GM12878 (cell line): ENCODE measurements at regions not wholly inside any gene's neighbourhood (a gene's known extent, or its start where the extent isn't known, plus 50 kb on each side); places are given as distances from the start of the nearest gene placed in this dataset.

ENCODE experiments used
- ATAC-seq: fragments of 200-7000 bp; cut with Tn5 transposase; 3 replicates; pipeline ENCODE4 v1.9.1; 2020; ENCODE audit warnings: mild to moderate bottlenecking, moderate library complexity
- BruUV-seq: library from RNA; stranded (reverse); fragments of 400-500 nt; replicated peaks from 2 replicates; lab custom pipeline; 2021; lab: Mats Ljungman, UMichigan
- CTCF ChIA-PET: fragments of 300-600 bp; sonication (Branson Sonifier 250); formaldehyde crosslinking; extraction: SDS; loops from one replicate; lab custom pipeline; 2021; ENCODE audit warnings: inconsistent platforms; lab: Yijun Ruan, JAX
- POLR2A ChIA-PET: fragments of 350-600 bp; formaldehyde crosslinking; extraction: SDS; loops from one replicate; lab custom pipeline; 2021; ENCODE audit warnings: inconsistent platforms; lab: Charles Lee
- RAD21 ChIA-PET: fragments of 300-600 bp; sonication (Branson Sonifier 250); formaldehyde crosslinking; loops from one replicate; lab custom pipeline; 2023; ENCODE audit warnings: antibody characterized with exemption; ENCODE audit not compliant: unreplicated experiment; lab: Charles Lee
- SMC1A ChIA-PET: fragments of 300-600 bp; sonication (Branson Sonifier 250); formaldehyde crosslinking; loops from one replicate; lab custom pipeline; 2023; ENCODE audit not compliant: unreplicated experiment, uncharacterized antibody; lab: Charles Lee
- DNase-seq: peaks from one replicate; pipeline ENCODE4 v3.0.0-alpha.2; 2011; ENCODE audit warnings: low read depth, low spot score
- FAIRE-seq: peaks from 3 replicates; lab custom pipeline; 2011; peaks lifted over from hg19 to GRCh38; lab: Jason Lieb, UNC
- H2AFZ ChIP-seq: 2 replicates; pipeline ENCODE4 v1.6.0; 2011; ENCODE audit warnings: low read depth, low read length, control low read depth; ENCODE audit not compliant: control insufficient read depth
- H3K27ac ChIP-seq: 2 replicates; pipeline ENCODE4 v1.5.1; 2011; ENCODE audit warnings: control low read depth; ENCODE audit not compliant: control insufficient read depth, insufficient read depth
- H3K27me3 ChIP-seq, 2 experiments: replicated peaks in 1 of 2; 2 replicates each; pipeline versions ENCODE4 v1.6.0 to v1.6.1; 2011; ENCODE audit warnings: low read length in 1 of 2; ENCODE audit not compliant: control insufficient read depth in 2 of 2, insufficient read depth in 2 of 2
- H3K36me3 ChIP-seq, 2 experiments: 2 replicates each; pipeline ENCODE4 v1.5.1; 2011; ENCODE audit warnings: low read length in 1 of 2; ENCODE audit not compliant: control insufficient read depth in 2 of 2, insufficient read depth in 2 of 2
- H3K4me1 ChIP-seq: 2 replicates; pipeline ENCODE4 v1.6.1; 2011; ENCODE audit warnings: mild to moderate bottlenecking, low read length, moderate library complexity, mixed read lengths; ENCODE audit not compliant: control insufficient read depth, insufficient read depth
- H3K4me2 ChIP-seq: 2 replicates; pipeline ENCODE4 v1.6.0; 2011; ENCODE audit warnings: control low read depth; ENCODE audit not compliant: control insufficient read depth, insufficient read depth
- H3K4me3 ChIP-seq: fragments of 200-600 bp; sonication (generic); 2 replicates; pipeline ENCODE4 v1.5.1; 2016
- H3K79me2 ChIP-seq: 2 replicates; pipeline ENCODE4 v1.6.0; 2011; ENCODE audit warnings: low read length; ENCODE audit not compliant: control insufficient read depth, insufficient read depth
- H3K9ac ChIP-seq: 2 replicates; pipeline ENCODE4 v1.8.0; 2011; ENCODE audit warnings: low read length, control low read depth, mixed read lengths; ENCODE audit not compliant: control insufficient read depth, insufficient read depth
- H3K9me3 ChIP-seq: replicated peaks from 3 replicates; pipeline ENCODE4 v1.5.1; 2011; ENCODE audit warnings: mild to moderate bottlenecking, low read length; ENCODE audit not compliant: control insufficient read depth, insufficient read depth
- H4K20me1 ChIP-seq: 2 replicates; pipeline ENCODE4 v1.6.0; 2011; ENCODE audit not compliant: control insufficient read depth, insufficient read depth
- HDAC6 ChIP-seq: fragments of 200-600 bp; sonication (generic); IDR thresholded peaks from one replicate; pipeline ENCODE4 v1.8.0; 2017; ENCODE audit warnings: antibody characterized with exemption; ENCODE audit not compliant: unreplicated experiment
- ZNF687 ChIP-seq: fragments of 450-650 bp; IDR thresholded peaks from 2 replicates; pipeline ENCODE4 v1.6.1; 2017; ENCODE audit warnings: mild to moderate bottlenecking, moderate library complexity
- WGBS: methylation state at CpG from one replicate; pipeline ENCODE4 v1.1.6; 2016; ENCODE audit warnings: low lambda C conversion rate; ENCODE audit not compliant: insufficient replicate concordance, insufficient coverage; ENCODE audit errors: missing lambda C conversion rate; 5-methylcytosine and 5-hydroxymethylcytosine counted together
- in situ Hi-C: fragments of 300-500 bp; cut with MboI; formaldehyde crosslinking; loops from 9 replicates; pipeline ENCODE4 v1.14.3; 2018; ENCODE audit warnings: mixed read lengths
- intact Hi-C: fragments of 100-400 bp; cut with micrococcal nuclease; formaldehyde crosslinking; loops from one replicate; pipeline ENCODE4 v1.14.2; 2022; ENCODE audit not compliant: unreplicated experiment

GRCh38 chr2:236982693-236983455 lies 102.8 kb upstream of the COPS8 start:
- FAIRE-seq (no peak), ATAC-seq (no peak), DNase-seq (no peak)
- intact Hi-C loops (no loop called here), in situ Hi-C loops (no loop called here)
- ChIA-PET CTCF (no interaction called here), POLR2A (no interaction called here), SMC1A (no interaction called here), RAD21 (no interaction called here)
- Histone ChIP-seq H3K36me3 (no peaks in the 10 kb centered on the region), H3K4me1 (no peaks in the 10 kb centered on the region), H2AFZ (no peak overlapping the region), H4K20me1 (no peaks in the 10 kb centered on the region), H3K9me3 (no peaks in the 10 kb centered on the region), H3K4me3 (no peak overlapping the region), H3K9ac (no peak overlapping the region), H3K79me2 (no peaks in the 10 kb centered on the region), H3K4me2 (no peak overlapping the region), H3K27ac (no peak overlapping the region), H3K27me3 (no peaks in the 10 kb centered on the region; a peak in 1 of 4 replicates)
- TF ChIP-seq HDAC6 (no peak), ZNF687 (no peak)
- 19% methylated on average over 3 of the region's 3 CpGs for WGBS
- no TSS peak for BruUV-seq
